Kidney capillary endothelial cell (primary cell): ENCODE measurements at regions not wholly inside any gene's neighbourhood (a gene's known extent, or its start where the extent isn't known, plus 50 kb on each side); places are given as distances from the start of the nearest gene placed in this dataset.
"Not testable (repeated sequence)": the region's sequence is repeated elsewhere in the genome, so short reads cannot be mapped to it uniquely, and the experiment has no call there.

ENCODE experiments used
- DNase-seq: peaks from one replicate; pipeline ENCODE4 v3.0.0-alpha.2; 2018; ENCODE audit warnings: low spot score

DNA sequence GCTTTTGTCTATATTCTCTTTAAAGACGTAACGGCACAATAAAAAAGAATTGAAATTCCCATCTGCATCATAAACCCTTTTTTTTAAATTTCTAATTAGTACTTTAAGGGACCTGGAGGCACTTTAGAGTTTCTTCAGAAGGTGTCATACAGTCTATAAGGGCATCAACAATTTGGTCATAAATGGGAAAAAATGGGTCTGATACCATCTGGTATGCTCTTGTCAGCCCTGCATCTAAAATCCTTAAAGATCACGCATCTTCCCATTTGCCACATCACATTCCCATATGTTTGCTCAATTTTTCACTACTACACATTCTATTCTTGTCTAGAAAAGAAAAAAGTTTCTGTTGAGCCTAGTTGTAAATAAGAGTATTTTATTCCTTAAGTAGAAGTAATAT, 53.8 kb downstream of the COX7C start:
- DNase-seq: no peak

- DNase-seq: no peak
Observed at GRCh38 chr5:86674069-86674468, 56.3 kb downstream of the COX7C start.

- DNase-seq: no peak
Observed at GRCh38 chr5:86675311-86675710, 57.6 kb downstream of the COX7C start.

GRCh38 chr5:86679529-86679928, 61.8 kb downstream of the COX7C start:
- peak; percentile 45 for DNase-seq

GRCh38 chr5:86679949-86680348, 62.2 kb downstream of the COX7C start:
- DNase-seq: no peak

- DNase-seq: no peak
Observed at GRCh38 chr5:86684222-86684621, 66.5 kb downstream of the COX7C start.

DNA sequence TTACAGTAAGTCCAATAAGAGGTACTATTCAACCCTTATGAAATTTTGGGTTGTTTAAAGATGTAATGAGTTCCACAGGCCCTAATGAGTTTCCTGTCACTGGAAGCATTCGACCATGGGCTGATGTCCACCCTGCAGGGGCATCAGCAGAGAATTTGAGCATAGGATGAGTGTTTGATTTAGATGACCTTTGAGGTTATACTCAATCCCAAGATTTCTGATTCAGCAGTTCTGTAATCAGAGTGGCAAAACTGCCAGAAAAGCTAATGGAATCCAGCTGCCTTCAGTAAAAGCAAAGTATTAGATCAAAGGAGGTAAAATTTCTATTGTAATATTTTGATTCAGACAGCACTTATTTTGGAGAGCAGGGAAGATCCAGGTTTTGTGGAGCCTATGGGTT, 68.3 kb downstream of the COX7C start:
- no peak for DNase-seq

DNA sequence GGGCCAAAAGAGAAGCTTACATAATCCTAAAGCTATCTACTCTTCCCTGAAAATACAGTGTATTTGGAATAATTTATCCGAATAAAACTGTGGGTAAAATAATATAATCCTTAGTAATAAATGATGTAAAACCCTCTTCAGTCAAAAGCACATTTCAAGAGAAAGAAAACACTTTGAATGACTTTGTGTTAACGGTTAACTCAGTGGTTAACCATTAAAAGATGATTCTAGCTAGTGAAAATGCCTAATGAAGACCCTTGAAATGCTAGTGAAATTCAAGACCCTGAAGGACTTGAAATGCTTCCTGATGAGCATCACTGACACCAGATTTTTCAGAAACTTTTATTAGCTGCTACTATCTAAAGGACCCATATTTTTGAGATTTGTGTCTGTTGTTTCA, 70.7 kb downstream of the COX7C start:
- DNase-seq: no peak

DNA sequence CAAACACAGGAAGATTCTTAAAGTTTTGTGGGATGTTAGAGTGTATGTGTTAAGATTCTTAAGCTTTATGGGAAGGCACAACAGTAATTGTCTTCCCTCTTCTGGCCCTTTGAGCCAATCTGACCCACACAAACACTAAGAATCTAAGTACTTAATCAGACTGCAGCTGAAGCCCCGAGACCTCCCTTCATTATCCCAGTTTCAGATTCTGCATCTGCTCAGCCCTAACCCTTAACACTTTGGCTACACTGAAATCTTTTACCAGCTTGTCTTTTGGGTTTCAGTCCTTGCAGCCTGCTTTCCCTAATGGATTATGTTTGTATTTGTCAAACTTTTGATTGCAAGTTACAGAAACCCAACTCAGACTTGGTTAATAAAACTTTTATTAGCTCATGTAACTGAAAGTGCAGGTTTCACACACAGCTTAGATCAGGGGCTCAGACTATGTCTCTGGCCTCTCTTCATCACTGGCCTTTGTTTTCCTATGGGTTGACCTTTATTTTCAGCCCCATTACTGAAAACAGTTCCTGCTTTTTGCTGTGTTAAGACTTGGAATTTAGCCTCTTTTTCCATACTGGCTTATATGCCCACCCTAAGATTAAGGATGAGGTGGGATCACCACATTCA, 71.5 kb downstream of the COX7C start:
- DNase-seq: no peak

GRCh38 chr5:86709157-86709881, 91.6 kb downstream of the COX7C start:
- no peak for DNase-seq

- DNase-seq: no peak
Observed at GRCh38 chr5:86716121-86716520, 98.4 kb downstream of the COX7C start.

GRCh38 chr5:86731319-86732117, 113.8 kb downstream of the COX7C start:
- DNase-seq: not testable (repeated sequence)

GRCh38 chr5:86735370-86735769, 117.6 kb downstream of the COX7C start:
- no peak for DNase-seq

DNA sequence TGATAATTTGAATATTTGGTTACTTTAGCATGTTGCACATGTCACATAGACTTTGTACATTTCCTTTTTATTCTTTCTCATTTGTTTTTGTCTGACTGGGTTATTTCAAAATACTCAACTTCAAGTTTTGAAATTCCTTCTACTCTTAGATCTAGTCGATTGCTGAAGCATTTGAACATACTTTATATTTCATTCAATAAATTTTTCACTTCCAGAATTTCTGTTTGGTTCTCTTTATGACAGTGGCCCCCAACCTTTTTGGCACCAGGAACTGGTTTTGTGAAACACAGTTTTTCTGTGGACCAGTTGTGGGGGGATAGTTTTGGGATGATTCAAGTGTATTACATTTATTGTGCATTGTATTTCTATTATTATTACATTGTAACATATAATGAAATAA, 119.8 kb downstream of the COX7C start:
- no peak for DNase-seq

DNA sequence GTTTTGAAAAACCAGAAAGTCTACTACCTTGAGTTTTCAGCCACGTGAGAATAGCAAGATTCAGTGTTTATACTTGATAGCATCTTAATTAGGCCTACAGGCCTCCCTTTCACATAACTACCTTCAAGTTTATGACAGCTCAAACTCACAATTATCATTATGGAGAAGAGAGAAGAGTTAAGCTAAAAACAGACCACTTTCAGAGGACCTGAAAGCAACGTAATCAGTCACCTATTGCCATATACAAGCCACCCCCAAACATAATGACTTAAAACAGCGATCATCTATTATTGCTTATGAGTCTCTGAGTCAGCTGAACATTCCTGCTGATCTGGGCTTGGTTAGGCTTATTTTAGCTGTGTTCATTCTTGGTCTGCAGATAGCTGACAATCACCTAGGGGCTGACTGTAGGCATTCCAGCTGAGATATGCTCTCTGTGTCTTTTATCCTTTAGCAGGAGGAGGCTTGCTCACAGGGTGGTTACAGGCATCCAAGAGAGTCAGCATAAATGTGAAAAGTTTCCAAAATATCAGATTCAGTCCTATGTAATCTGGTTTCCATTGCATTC, 130.9 kb downstream of the COX7C start:
- DNase-seq: no peak

GRCh38 chr5:86749841-86750240, 132.1 kb downstream of the COX7C start:
- DNase-seq: no peak

DNA sequence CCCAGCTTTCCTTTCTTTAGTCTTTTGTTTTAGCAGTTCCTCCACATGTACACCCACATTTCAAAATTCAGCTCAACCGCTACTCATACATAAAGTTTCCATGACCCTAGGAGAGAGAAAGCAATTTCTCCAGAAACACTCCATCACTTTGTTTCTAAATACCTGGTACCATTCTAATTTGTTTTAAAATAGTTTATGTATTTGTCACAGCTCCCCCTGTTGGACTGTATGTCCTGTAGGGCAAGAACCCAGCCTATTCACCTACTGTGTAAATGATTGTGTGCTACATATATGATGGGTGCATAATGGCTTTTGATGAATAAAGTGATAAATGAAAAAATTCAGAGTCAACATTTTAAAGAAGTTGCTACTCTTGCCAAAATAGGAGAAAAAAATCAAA, 139.1 kb downstream of the COX7C start:
- DNase-seq: no peak

DNA sequence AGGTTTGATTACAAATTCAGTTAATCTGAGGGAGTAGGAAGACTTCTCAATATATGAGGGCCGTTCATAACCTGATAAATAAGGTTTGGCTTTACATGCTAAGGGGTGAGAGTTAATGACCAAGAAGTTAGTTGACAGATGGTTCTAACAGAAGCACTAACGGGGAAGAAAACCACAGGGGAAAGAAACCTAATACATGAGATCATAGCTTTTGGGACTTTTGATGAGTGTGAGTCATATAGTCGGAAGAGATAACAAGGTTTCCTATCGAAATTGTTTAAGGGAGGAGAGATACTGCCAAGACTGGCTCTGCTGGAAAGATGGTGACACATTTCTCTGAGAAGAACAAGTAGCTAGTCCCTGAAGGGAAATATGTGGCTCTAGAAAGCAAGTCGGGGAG, 140.1 kb downstream of the COX7C start:
- no peak for DNase-seq

DNA sequence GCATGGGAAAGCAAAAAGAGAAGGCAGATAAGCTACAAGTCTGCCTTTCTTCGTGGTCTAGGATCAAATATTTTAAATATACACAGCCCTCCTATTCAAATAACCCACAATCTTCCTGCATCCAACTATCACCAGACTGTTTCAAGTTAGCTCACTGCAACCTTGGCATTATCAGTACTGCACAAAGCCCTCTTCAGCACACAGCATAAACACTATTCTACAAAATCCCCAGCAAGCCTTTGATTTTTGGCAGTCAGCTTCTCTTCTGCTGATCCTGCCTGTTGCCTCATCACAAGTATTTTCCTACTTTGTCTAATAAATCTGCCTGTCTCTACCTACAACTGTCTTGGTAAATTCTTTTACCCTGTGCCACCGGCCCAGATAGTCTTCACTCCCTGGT, 142.9 kb downstream of the COX7C start:
- no peak for DNase-seq

DNA sequence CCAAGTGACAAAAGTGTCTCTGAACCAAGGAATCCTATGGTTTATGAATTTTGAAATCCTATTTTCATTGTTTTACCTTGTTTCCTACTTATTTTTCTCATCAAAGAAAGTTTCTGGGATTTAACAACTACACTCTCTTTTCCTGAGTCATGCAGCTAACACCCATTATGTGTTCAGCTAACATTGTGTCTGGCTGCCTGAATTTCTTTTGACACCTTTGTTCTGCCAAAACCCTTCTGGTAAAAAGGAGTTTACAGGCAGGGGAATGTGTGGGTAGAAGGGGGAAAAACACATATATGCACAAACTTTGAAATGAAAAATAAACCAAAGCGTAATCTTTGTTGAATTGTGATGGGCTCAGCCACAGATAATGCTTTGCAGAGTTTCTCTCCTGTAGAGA, 146.2 kb downstream of the COX7C start:
- no peak for DNase-seq

- DNase-seq: no peak
Observed at GRCh38 chr5:86765778-86766502, 148.2 kb downstream of the COX7C start.

DNA sequence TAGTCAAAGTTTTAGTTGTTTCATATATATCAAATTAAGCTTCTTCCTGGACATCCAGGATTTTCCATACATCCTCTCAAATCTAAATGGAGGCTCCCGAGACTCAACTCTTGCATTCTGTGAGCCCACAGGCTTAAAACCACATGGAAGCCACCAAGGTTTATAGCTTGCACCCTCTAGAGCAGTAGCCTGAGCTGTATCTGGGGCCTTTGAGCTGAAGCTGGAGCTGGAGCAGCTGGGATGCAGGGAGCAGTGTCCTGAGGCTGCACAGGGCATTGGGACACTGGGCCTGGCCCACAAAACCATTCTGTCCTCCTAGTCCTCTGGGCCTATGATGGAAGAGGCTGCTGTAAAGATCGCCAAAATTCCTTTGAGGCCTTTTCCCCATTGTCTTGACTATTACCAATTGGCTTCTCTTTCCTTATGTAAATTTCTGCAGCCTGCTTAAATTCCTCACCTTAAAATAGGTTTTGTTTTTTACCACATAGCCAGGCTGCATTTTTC, 151.0 kb downstream of the COX7C start:
- no peak for DNase-seq
